H1 (cell line): ENCODE measurements at regions not wholly inside any gene's neighbourhood (a gene's known extent, or its start where the extent isn't known, plus 50 kb on each side); places are given as distances from the start of the nearest gene placed in this dataset.

Source experiments
- CTCF ChIA-PET: fragments of 300-600 bp; sonication (Branson Sonifier 250); formaldehyde crosslinking; loops from one replicate; lab custom pipeline; 2021; ENCODE audit not compliant: partially characterized antibody; lab: Charles Lee
- POLR2A ChIA-PET: fragments of 300-600 bp; sonication (Branson Sonifier 250); formaldehyde crosslinking; loops from one replicate; lab custom pipeline; 2021; ENCODE audit warnings: inconsistent platforms; ENCODE audit not compliant: partially characterized antibody; lab: Charles Lee
- DNase-seq, 2 experiments: peaks; one replicate each; pipeline versions ENCODE4 v3.0.0 to v3.0.0-alpha.2; 2010 to 2022; ENCODE audit warnings: low spot score in 2 of 2, low read depth in 1 of 2, mixed read lengths in 1 of 2
- FAIRE-seq: peaks from 2 replicates; lab custom pipeline; 2011; peaks lifted over from hg19 to GRCh38; lab: Jason Lieb, UNC
- H2AFZ ChIP-seq: 2 replicates; pipeline ENCODE4 v1.8.1; 2012; ENCODE audit warnings: low read length, inconsistent platforms
- H2AK5ac ChIP-seq: 2 replicates; pipeline ENCODE4 v1.6.1; 2013; ENCODE audit warnings: low read depth, low read length
- H2BK120ac ChIP-seq: replicated peaks from 2 replicates; pipeline ENCODE3; 2013; ENCODE audit warnings: low read depth, low read length, inconsistent platforms
- H2BK12ac ChIP-seq: 2 replicates; pipeline ENCODE4 v1.6.1; 2013; ENCODE audit warnings: low read depth, low read length
- H2BK15ac ChIP-seq: 2 replicates; pipeline ENCODE4 v1.6.1; 2013; ENCODE audit warnings: low read length
- H2BK20ac ChIP-seq: 2 replicates; pipeline ENCODE4 v1.6.1; 2013; ENCODE audit warnings: low read length
- H2BK5ac ChIP-seq: 2 replicates; pipeline ENCODE4 v1.6.1; 2013; ENCODE audit warnings: low read depth, low read length
- H3K14ac ChIP-seq: 2 replicates; pipeline ENCODE4 v1.6.1; 2013; ENCODE audit warnings: inconsistent platforms; ENCODE audit not compliant: insufficient read length
- H3K18ac ChIP-seq: 2 replicates; pipeline ENCODE4 v1.6.1; 2013; ENCODE audit warnings: low read length; ENCODE audit errors: extremely low read depth
- H3K23ac ChIP-seq: 2 replicates; pipeline ENCODE4 v1.6.1; 2013; ENCODE audit warnings: inconsistent platforms; ENCODE audit not compliant: insufficient read length
- H3K23me2 ChIP-seq: 2 replicates; pipeline ENCODE4 v1.6.1; 2013; ENCODE audit warnings: low read depth, low read length
- H3K27ac ChIP-seq: 2 replicates; pipeline ENCODE4 v1.6.1; 2011; ENCODE audit warnings: low read depth, low read length, inconsistent platforms
- H3K27me3 ChIP-seq, 4 experiments: replicated peaks in 1 of 4; 1 replicate in 1 of 4; 2 replicates in 3 of 4; pipeline versions ENCODE4 v1.6.1 to v1.8.1; 2011 to 2013; ENCODE audit warnings: low read length in 3 of 4, mild to moderate bottlenecking in 3 of 4, inconsistent platforms in 2 of 4, mixed read lengths in 2 of 4, moderate library complexity in 1 of 4; ENCODE audit not compliant: control insufficient read depth in 3 of 4, insufficient read depth in 3 of 4; ENCODE audit errors: extremely low read depth in 1 of 4
- H3K36me3 ChIP-seq, 4 experiments: 2 replicates each; pipeline versions ENCODE4 v1.6.1 to v1.8.1; 2011 to 2013; ENCODE audit warnings: mild to moderate bottlenecking in 4 of 4, low read length in 3 of 4, moderate library complexity in 2 of 4, control low read depth in 1 of 4, inconsistent platforms in 1 of 4; ENCODE audit not compliant: insufficient read depth in 4 of 4, control insufficient read depth in 2 of 4
- H3K4ac ChIP-seq: replicated peaks from 2 replicates; pipeline ENCODE3; 2013; ENCODE audit warnings: low read length, low read depth, mixed read lengths, inconsistent platforms; ENCODE audit not compliant: insufficient read length
- H3K4me1 ChIP-seq, 4 experiments: replicated peaks in 1 of 4; 1 replicate in 1 of 4; 2 replicates in 3 of 4; pipeline versions ENCODE4 v1.6.1 to v1.8.1; 2011 to 2013; ENCODE audit warnings: low read length in 3 of 4, inconsistent platforms in 2 of 4, mixed read lengths in 1 of 4; ENCODE audit not compliant: insufficient read depth in 4 of 4, control insufficient read depth in 3 of 4
- H3K4me2 ChIP-seq, 2 experiments: 2 replicates each; pipeline versions ENCODE4 v1.6.1 to v1.8.1; 2011 to 2013; ENCODE audit warnings: low read depth in 2 of 2, low read length in 2 of 2, control low read depth in 1 of 2, inconsistent platforms in 1 of 2, mild to moderate bottlenecking in 1 of 2; ENCODE audit not compliant: insufficient read depth in 1 of 2
- H3K4me3 ChIP-seq, 4 experiments: fragments of 200-600, 300-600 bp in 1 of 4; sonication (generic), shearing (Covaris generic), sonication (Bioruptor Twin) in 1 of 4; 2 replicates each; pipeline versions ENCODE4 v1.5.1 to v1.8.1; 2011 to 2016; ENCODE audit warnings: low read length in 4 of 4, low read depth in 3 of 4, control low read depth in 2 of 4, inconsistent platforms in 2 of 4, mild to moderate bottlenecking in 2 of 4, mixed read lengths in 1 of 4, moderate library complexity in 1 of 4; ENCODE audit not compliant: insufficient read depth in 2 of 4; ENCODE audit errors: extremely low read depth in 1 of 4
- H3K56ac ChIP-seq: replicated peaks from 2 replicates; pipeline ENCODE3; 2013; ENCODE audit warnings: low read depth, mild to moderate bottlenecking, mixed read lengths, low read length, inconsistent platforms; ENCODE audit not compliant: insufficient read length
- H3K79me1 ChIP-seq: 2 replicates; pipeline ENCODE4 v1.6.1; 2013; ENCODE audit warnings: low read depth, low read length, control low read depth
- H3K79me2 ChIP-seq, 2 experiments: 2 replicates each; pipeline versions ENCODE4 v1.6.1 to v1.8.1; 2012 to 2013; ENCODE audit warnings: low read length in 2 of 2, mild to moderate bottlenecking in 2 of 2, inconsistent platforms in 1 of 2; ENCODE audit not compliant: insufficient read depth in 2 of 2, control insufficient read depth in 1 of 2
- H3K9ac ChIP-seq, 4 experiments: replicated peaks in 1 of 4; 1 replicate in 1 of 4; 2 replicates in 3 of 4; pipeline versions ENCODE4 v1.6.1 to v1.8.1; 2011 to 2013; ENCODE audit warnings: low read depth in 3 of 4, low read length in 3 of 4, control low read depth in 2 of 4, mild to moderate bottlenecking in 2 of 4, moderate library complexity in 2 of 4, inconsistent platforms in 1 of 4; ENCODE audit errors: extremely low read depth in 1 of 4
- H3K9me3 ChIP-seq, 2 experiments: 2 replicates each; pipeline versions ENCODE4 v1.6.1 to v1.8.1; 2012 to 2013; ENCODE audit warnings: mild to moderate bottlenecking in 2 of 2, moderate library complexity in 2 of 2, control low read depth in 1 of 2, inconsistent platforms in 1 of 2, low read depth in 1 of 2, low read length in 1 of 2, mixed read lengths in 1 of 2; ENCODE audit not compliant: insufficient read depth in 2 of 2
- H4K20me1 ChIP-seq, 2 experiments: replicated peaks in 1 of 2; 2 replicates each; pipeline versions ENCODE3 to v1.8.1; 2011 to 2013; ENCODE audit warnings: inconsistent platforms in 2 of 2, low read length in 2 of 2, mild to moderate bottlenecking in 1 of 2; ENCODE audit not compliant: insufficient read depth in 2 of 2, control insufficient read depth in 1 of 2
- H4K5ac ChIP-seq: 2 replicates; pipeline ENCODE4 v1.6.1; 2013; ENCODE audit warnings: low read length, low read depth, mixed read lengths, inconsistent platforms; ENCODE audit not compliant: insufficient read length
- H4K8ac ChIP-seq: 2 replicates; pipeline ENCODE4 v1.8.0; 2013; ENCODE audit warnings: mild to moderate bottlenecking, moderate library complexity, low read length, inconsistent platforms; ENCODE audit not compliant: insufficient read depth; ENCODE audit errors: extremely low read depth
- H4K91ac ChIP-seq: replicated peaks from 2 replicates; pipeline ENCODE3; 2013; ENCODE audit warnings: low read length, mixed read lengths, inconsistent platforms; ENCODE audit not compliant: insufficient read length
- ASH2L ChIP-seq: fragments of 200-600, 300-600 bp; sonication (generic); IDR thresholded peaks from one replicate; pipeline ENCODE4 v1.7.1; 2017; ENCODE audit warnings: low read length
- BRCA1 ChIP-seq: IDR thresholded peaks from 2 replicates; pipeline ENCODE4 v1.6.1; 2012; ENCODE audit warnings: low read depth, low read length, improper control_type of control experiment
- CHD1 ChIP-seq: IDR thresholded peaks from 2 replicates; pipeline ENCODE4 v1.6.1; 2012; ENCODE audit warnings: low read depth, low read length, improper control_type of control experiment
- EGR1 ChIP-seq: IDR thresholded peaks from 2 replicates; pipeline ENCODE4 v1.6.1; 2011; ENCODE audit warnings: low read depth, low read length, borderline replicate concordance
- RNF2 ChIP-seq: fragments of 200-900, 300-1000 bp; sonication (generic); IDR thresholded peaks from 2 replicates; pipeline ENCODE4 v1.7.1; 2016; ENCODE audit warnings: borderline replicate concordance, low read depth, mild to moderate bottlenecking, antibody characterized with exemption, low read length; ENCODE audit not compliant: poor library complexity, severe bottlenecking; ENCODE audit errors: missing control alignments
- SAP30 ChIP-seq: fragments of 300-600 bp; sonication (generic); IDR thresholded peaks from 2 replicates; pipeline ENCODE4 v1.7.1; 2012; ENCODE audit warnings: low read length, moderate library complexity, mild to moderate bottlenecking, inconsistent platforms; ENCODE audit not compliant: insufficient read depth, insufficient replicate concordance
- SIRT6 ChIP-seq: IDR thresholded peaks from one replicate; pipeline ENCODE4 v1.7.1; 2012; ENCODE audit warnings: low read length, inconsistent platforms
- SIX5 ChIP-seq: IDR thresholded peaks from 2 replicates; pipeline ENCODE4 v1.6.1; 2011; ENCODE audit warnings: mild to moderate bottlenecking, low read depth, low read length
- SRF ChIP-seq: IDR thresholded peaks from 2 replicates; pipeline ENCODE4 v1.6.1; 2011; ENCODE audit warnings: mild to moderate bottlenecking, low read depth, low read length, moderate library complexity
- SUZ12 ChIP-seq: fragments of 200-600 bp; sonication (generic); IDR thresholded peaks from 2 replicates; pipeline ENCODE4 v1.6.1; 2012; ENCODE audit warnings: mild to moderate bottlenecking, inconsistent platforms, low read length, moderate library complexity, mixed read lengths
- ZNF274 ChIP-seq: IDR thresholded peaks from 2 replicates; pipeline ENCODE4 v1.7.0; 2012; ENCODE audit warnings: low read length, borderline replicate concordance; ENCODE audit errors: extremely low read depth
- WGBS, 2 experiments: shearing (Covaris generic) in 1 of 2; methylation state at CpG; one replicate each; pipeline versions ENCODE4 v1.1.6 to v1.1.7; 2013 to 2015; ENCODE audit warnings: low lambda C conversion rate in 2 of 2, mixed read lengths in 2 of 2, inconsistent platforms in 1 of 2, low coverage in 1 of 2, missing lambda C conversion rate in 1 of 2; ENCODE audit not compliant: insufficient replicate concordance in 2 of 2, insufficient coverage in 1 of 2, insufficient read length in 1 of 2; ENCODE audit errors: extremely low coverage in 1 of 2, missing lambda C conversion rate in 1 of 2; 5-methylcytosine and 5-hydroxymethylcytosine counted together

DNA sequence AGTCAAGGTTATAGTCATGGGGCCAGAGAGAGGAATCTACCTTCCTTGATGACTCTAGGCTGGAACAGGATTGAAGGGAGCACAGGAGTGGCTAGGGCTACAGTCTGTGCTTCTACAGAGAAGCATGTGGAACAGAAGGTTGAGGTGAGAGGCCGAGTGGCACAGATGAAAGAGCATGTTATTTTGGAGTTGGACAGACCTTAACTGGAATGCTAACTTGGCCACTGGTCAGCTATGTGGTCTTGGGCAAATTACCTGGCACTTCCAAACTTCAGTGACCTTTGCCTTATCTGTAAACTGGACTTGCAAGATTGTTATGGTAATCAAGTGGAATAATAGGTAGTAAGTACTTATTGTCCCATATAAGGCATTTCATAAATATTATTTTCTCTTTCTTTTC lies 252.7 kb downstream of the KCNRG start:
- 77% methylated on average over 1 of the region's 1 CpG; no CpG with 5 or more reads in 1 of the 2 experiments for WGBS, 2 experiments
- CTCF ChIA-PET, result no interaction called here

More for the DNA sequence above, 252.7 kb downstream of the KCNRG start:
- no peak overlapping the region for H3K23ac ChIP-seq
- H4K20me1 ChIP-seq, result no peaks in the 10 kb centered on the region
- POLR2A ChIA-PET, result interaction anchor here (0.6 to 2.2 kb wide), 2 partner anchors 8 to 9 kb away, joined by 3 to 4 read pairs; no protein-coding TSS in a partner anchor
- no peak overlapping the region for H4K8ac ChIP-seq
- H3K36me3 ChIP-seq, result no peaks in the 10 kb centered on the region
- DNase-seq (no peak), FAIRE-seq (no peak)
- no peaks in the 10 kb centered on the region; the same call in 1 of the 2 replicates for H3K79me1 ChIP-seq
- H4K91ac ChIP-seq, result no peak overlapping the region
- no peak overlapping the region for H3K4me3 ChIP-seq
- H3K4me2 ChIP-seq, result no peak overlapping the region
- no peak overlapping the region for H2BK12ac ChIP-seq
- TF ChIP-seq SIX5 (no peak), BRCA1 (no peak), ZNF274 (no peak), SIRT6 (no peak), SUZ12 (no peak), SRF (no peak), ASH2L (no peak), SAP30 (no peak), RNF2 (no peak), EGR1 (no peak), CHD1 (no peak)
- H3K18ac ChIP-seq, result no peak overlapping the region
- no peak overlapping the region for H3K27ac ChIP-seq
- no peak overlapping the region for H3K9ac ChIP-seq
- no peak overlapping the region for H2BK120ac ChIP-seq
- H2AK5ac ChIP-seq, result no peak overlapping the region
- H4K5ac ChIP-seq, result no peak overlapping the region
- no peaks in the 10 kb centered on the region for H3K9me3 ChIP-seq
- H3K27me3 ChIP-seq, result no peaks in the 10 kb centered on the region; a peak in 1 of 7 replicates
- no peaks in the 10 kb centered on the region for H3K23me2 ChIP-seq
- no peak overlapping the region for H2AFZ ChIP-seq
- no peak overlapping the region for H3K14ac ChIP-seq
- no peak overlapping the region for H3K56ac ChIP-seq
- H3K4me1 ChIP-seq, result peaks cover 0 to 3% (median 0%) of the 10 kb centered on the region in 4 experiments; a peak in 1 of 7 replicates
- H3K79me2 ChIP-seq, result no peaks in the 10 kb centered on the region
- H2BK20ac ChIP-seq, result no peak overlapping the region
- no peak overlapping the region for H3K4ac ChIP-seq
- no peak overlapping the region for H2BK5ac ChIP-seq
- H2BK15ac ChIP-seq, result no peak overlapping the region
